HG03159 (cell line): ENCODE measurements at regions not wholly inside any gene's neighbourhood (a gene's known extent, or its start where the extent isn't known, plus 50 kb on each side); places are given as distances from the start of the nearest gene placed in this dataset.

Source experiments
- ATAC-seq: cut with Tn5 transposase; IDR thresholded peaks from one replicate; pipeline ENCODE4 v1.9.1; 2021; ENCODE audit warnings: mild to moderate bottlenecking, moderate library complexity; ENCODE audit not compliant: unreplicated experiment

GRCh38 chr3:72058493-72059081 lies 273.6 kb upstream of the PROK2 start:
- no peak for ATAC-seq

GRCh38 chr3:72055436-72055835 lies 270.5 kb upstream of the PROK2 start:
- no peak for ATAC-seq

GRCh38 chr3:72054976-72055375 lies 270.0 kb upstream of the PROK2 start:
- no peak for ATAC-seq

GRCh38 chr3:72052841-72053409 lies 268.0 kb upstream of the PROK2 start:
- ATAC-seq = no peak

GRCh38 chr3:72050771-72051170 lies 265.8 kb upstream of the PROK2 start:
- no peak for ATAC-seq

- ATAC-seq = no peak
Measured at GRCh38 chr3:72050048-72050632, 265.2 kb upstream of the PROK2 start.

GRCh38 chr3:72049300-72049699 lies 264.4 kb upstream of the PROK2 start:
- ATAC-seq = no peak

- ATAC-seq = no peak
Measured at GRCh38 chr3:72048873-72049272, 263.9 kb upstream of the PROK2 start.

- no peak for ATAC-seq
Measured at GRCh38 chr3:72047221-72047871, 262.4 kb upstream of the PROK2 start.

GRCh38 chr3:72044231-72044855 lies 259.4 kb upstream of the PROK2 start:
- no peak for ATAC-seq

GRCh38 chr3:72043204-72044133 lies 258.5 kb upstream of the PROK2 start:
- ATAC-seq = peak; percentile 79

GRCh38 chr3:72042397-72043203 lies 257.7 kb upstream of the PROK2 start:
- no peak for ATAC-seq

GRCh38 chr3:72041511-72041910 lies 256.6 kb upstream of the PROK2 start:
- no peak for ATAC-seq

GRCh38 chr3:72041076-72041475 lies 256.1 kb upstream of the PROK2 start:
- ATAC-seq = no peak

GRCh38 chr3:72039677-72040076 lies 254.7 kb upstream of the PROK2 start:
- no peak for ATAC-seq

GRCh38 chr3:72036899-72037298 lies 252.0 kb upstream of the PROK2 start:
- ATAC-seq = no peak

- no peak for ATAC-seq
Measured at GRCh38 chr3:72035606-72036005, 250.7 kb upstream of the PROK2 start.

GRCh38 chr3:72034986-72035385 lies 250.0 kb upstream of the PROK2 start:
- ATAC-seq = no peak

GRCh38 chr3:72033666-72034428 lies 248.9 kb upstream of the PROK2 start:
- ATAC-seq = no peak
